ENCODE measurements at regions not wholly inside any gene's neighbourhood (a gene's known extent, or its start where the extent isn't known, plus 50 kb on each side); places are given as distances from the start of the nearest gene placed in this dataset.
"Not testable (repeated sequence)": the region's sequence is repeated elsewhere in the genome, so short reads cannot be mapped to it uniquely, and the experiment has no call there.

DNA sequence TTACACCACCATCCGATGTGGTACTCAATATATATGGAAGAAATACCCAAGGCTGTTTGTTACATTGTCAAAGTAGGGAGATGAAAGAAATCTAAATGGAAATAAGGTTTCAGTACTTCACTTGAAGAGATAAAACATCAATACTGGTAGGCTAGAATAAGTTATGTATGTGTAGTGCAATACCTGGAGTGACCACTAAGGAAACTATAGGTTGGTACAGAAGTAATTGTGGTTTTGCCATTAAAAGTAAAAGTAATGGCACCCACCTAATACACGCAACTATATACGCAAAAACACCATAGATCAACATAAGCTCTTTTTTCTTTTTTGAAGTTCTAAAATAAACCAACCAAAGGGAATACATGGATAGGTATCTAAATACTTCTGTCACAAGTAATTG is 143.2 kb upstream of the KYNU start:
- Histone ChIP-seq H3K27me3 (ENCODE audit: control insufficient read depth in 4 of 4, insufficient read depth in 4 of 4, low read length in 3 of 4) (no peaks in the 10 kb centered on the region), H3K4me1 (ENCODE audit: control insufficient read depth in 4 of 4, insufficient read depth in 4 of 4, low read length in 3 of 4) (no peaks in the 10 kb centered on the region), H3K9ac (ENCODE audit: low read depth in 1 of 2, low read length in 2 of 2) (no peak overlapping the region), H3K4me3 (ENCODE audit: low read depth in 1 of 3, low read length in 3 of 3) (no peak overlapping the region), H3K36me3 (ENCODE audit: control insufficient read depth in 4 of 4, insufficient read depth in 3 of 4, low read depth in 1 of 4, low read length in 3 of 4) (no peaks in the 10 kb centered on the region), H3K9me3 (ENCODE audit: control insufficient read depth in 4 of 4, low read length in 3 of 4) (no peaks in the 10 kb centered on the region), H3K27ac (ENCODE audit: low read depth in 1 of 2, low read length in 2 of 2) (no peak overlapping the region)
- TF ChIP-seq, protein P1, sequence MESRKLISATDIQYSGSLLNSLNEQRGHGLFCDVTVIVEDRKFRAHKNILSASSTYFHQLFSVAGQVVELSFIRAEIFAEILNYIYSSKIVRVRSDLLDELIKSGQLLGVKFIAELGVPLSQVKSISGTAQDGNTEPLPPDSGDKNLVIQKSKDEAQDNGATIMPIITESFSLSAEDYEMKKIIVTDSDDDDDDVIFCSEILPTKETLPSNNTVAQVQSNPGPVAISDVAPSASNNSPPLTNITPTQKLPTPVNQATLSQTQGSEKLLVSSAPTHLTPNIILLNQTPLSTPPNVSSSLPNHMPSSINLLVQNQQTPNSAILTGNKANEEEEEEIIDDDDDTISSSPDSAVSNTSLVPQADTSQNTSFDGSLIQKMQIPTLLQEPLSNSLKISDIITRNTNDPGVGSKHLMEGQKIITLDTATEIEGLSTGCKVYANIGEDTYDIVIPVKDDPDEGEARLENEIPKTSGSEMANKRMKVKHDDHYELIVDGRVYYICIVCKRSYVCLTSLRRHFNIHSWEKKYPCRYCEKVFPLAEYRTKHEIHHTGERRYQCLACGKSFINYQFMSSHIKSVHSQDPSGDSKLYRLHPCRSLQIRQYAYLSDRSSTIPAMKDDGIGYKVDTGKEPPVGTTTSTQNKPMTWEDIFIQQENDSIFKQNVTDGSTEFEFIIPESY (IDR thresholded peaks at IDR 0.05) = no peak
- no peak for TF ChIP-seq ATF3 (IDR thresholded peaks at IDR 0.05)
- TF ChIP-seq, protein P2, sequence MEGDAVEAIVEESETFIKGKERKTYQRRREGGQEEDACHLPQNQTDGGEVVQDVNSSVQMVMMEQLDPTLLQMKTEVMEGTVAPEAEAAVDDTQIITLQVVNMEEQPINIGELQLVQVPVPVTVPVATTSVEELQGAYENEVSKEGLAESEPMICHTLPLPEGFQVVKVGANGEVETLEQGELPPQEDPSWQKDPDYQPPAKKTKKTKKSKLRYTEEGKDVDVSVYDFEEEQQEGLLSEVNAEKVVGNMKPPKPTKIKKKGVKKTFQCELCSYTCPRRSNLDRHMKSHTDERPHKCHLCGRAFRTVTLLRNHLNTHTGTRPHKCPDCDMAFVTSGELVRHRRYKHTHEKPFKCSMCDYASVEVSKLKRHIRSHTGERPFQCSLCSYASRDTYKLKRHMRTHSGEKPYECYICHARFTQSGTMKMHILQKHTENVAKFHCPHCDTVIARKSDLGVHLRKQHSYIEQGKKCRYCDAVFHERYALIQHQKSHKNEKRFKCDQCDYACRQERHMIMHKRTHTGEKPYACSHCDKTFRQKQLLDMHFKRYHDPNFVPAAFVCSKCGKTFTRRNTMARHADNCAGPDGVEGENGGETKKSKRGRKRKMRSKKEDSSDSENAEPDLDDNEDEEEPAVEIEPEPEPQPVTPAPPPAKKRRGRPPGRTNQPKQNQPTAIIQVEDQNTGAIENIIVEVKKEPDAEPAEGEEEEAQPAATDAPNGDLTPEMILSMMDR (IDR thresholded peaks at IDR 0.05; ENCODE audit: low read depth, low read length, missing input control) = peak; percentile 4
- DNase-seq (ENCODE audit: low spot score) = no peak
- WGBS = 97% methylated on average over 3 of the region's 3 CpGs

DNA sequence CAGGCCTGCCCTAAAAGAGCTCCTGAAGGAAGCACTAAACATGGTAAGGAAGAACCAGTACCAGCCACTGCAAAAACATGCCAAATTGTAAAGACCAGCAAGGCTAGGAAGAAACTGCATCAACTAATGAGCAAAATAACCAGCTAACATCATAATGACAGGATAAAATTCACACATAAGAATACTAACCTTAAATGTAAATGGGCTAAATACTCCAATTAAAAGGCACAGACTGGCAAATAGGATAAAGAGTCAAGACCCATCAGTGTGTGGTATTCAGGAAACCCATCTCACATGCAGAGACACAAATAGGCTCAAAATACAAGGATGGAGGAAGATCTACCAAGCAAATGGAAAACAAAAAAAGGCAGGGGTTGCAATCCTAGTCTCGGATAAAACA is 147.7 kb upstream of the KYNU start:
- not testable (repeated sequence) for H3K9ac ChIP-seq (ENCODE audit: low read depth in 1 of 2, low read length in 2 of 2); H3K9me3 ChIP-seq (ENCODE audit: control insufficient read depth in 4 of 4, low read length in 3 of 4); H3K4me1 ChIP-seq (ENCODE audit: control insufficient read depth in 4 of 4, insufficient read depth in 4 of 4, low read length in 3 of 4); H3K27me3 ChIP-seq (ENCODE audit: control insufficient read depth in 4 of 4, insufficient read depth in 4 of 4, low read length in 3 of 4); H3K4me3 ChIP-seq (ENCODE audit: low read depth in 1 of 3, low read length in 3 of 3); H3K36me3 ChIP-seq (ENCODE audit: control insufficient read depth in 4 of 4, insufficient read depth in 3 of 4, low read depth in 1 of 4, low read length in 3 of 4); DNase-seq (ENCODE audit: low spot score); H3K27ac ChIP-seq (ENCODE audit: low read depth in 1 of 2, low read length in 2 of 2)
- 100% methylated on average over 1 of the region's 1 CpG for WGBS

GRCh38 chr2:142727821-142728478 is 149.5 kb upstream of the KYNU start:
- H3K4me3 ChIP-seq (ENCODE audit: low read depth in 1 of 3, low read length in 3 of 3); DNase-seq (ENCODE audit: low spot score); H3K27me3 ChIP-seq (ENCODE audit: control insufficient read depth in 4 of 4, insufficient read depth in 4 of 4, low read length in 3 of 4); H3K9me3 ChIP-seq (ENCODE audit: control insufficient read depth in 4 of 4, low read length in 3 of 4); H3K4me1 ChIP-seq (ENCODE audit: control insufficient read depth in 4 of 4, insufficient read depth in 4 of 4, low read length in 3 of 4); H3K9ac ChIP-seq (ENCODE audit: low read depth in 1 of 2, low read length in 2 of 2); H3K36me3 ChIP-seq (ENCODE audit: control insufficient read depth in 4 of 4, insufficient read depth in 3 of 4, low read depth in 1 of 4, low read length in 3 of 4); H3K27ac ChIP-seq (ENCODE audit: low read depth in 1 of 2, low read length in 2 of 2): not testable (repeated sequence)
- 89% methylated on average over 17 of the region's 17 CpGs for WGBS

DNA sequence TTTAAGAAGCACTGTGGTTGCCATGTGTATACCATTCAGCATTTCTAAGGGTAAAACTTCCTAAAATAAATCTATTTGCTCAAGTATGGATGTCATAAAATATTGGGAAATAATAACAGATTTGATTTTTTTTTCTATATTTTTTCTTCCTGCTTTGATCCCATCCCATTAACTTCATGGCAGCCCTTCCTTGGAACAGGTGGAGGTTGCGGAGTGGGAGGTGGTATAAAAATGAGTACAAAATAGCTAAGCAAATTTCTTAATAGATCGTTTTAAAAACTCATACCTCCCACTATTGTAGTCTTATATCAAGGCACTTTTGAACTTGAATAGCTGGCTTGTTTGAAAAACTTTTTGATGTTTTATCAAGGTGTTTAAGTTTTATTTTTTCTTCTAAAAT is 152.1 kb upstream of the KYNU start:
- DNase-seq (ENCODE audit: low spot score) = no peak
- Histone ChIP-seq H3K4me1 (ENCODE audit: control insufficient read depth in 4 of 4, insufficient read depth in 4 of 4, low read length in 3 of 4) (no peaks in the 10 kb centered on the region), H3K36me3 (ENCODE audit: control insufficient read depth in 4 of 4, insufficient read depth in 3 of 4, low read depth in 1 of 4, low read length in 3 of 4) (no peaks in the 10 kb centered on the region), H3K9me3 (ENCODE audit: control insufficient read depth in 4 of 4, low read length in 3 of 4) (no peaks in the 10 kb centered on the region), H3K27ac (ENCODE audit: low read depth in 1 of 2, low read length in 2 of 2) (no peak overlapping the region), H3K4me3 (ENCODE audit: low read depth in 1 of 3, low read length in 3 of 3) (no peak overlapping the region), H3K9ac (ENCODE audit: low read depth in 1 of 2, low read length in 2 of 2) (no peak overlapping the region), H3K27me3 (ENCODE audit: control insufficient read depth in 4 of 4, insufficient read depth in 4 of 4, low read length in 3 of 4) (no peaks in the 10 kb centered on the region)
- 91% methylated on average over 2 of the region's 2 CpGs for WGBS
- no peak for TF ChIP-seq FOXA1 (IDR thresholded peaks at IDR 0.05)
- TF ChIP-seq HNF4G (IDR thresholded peaks at IDR 0.05) = no peak
- no peak for TF ChIP-seq FOXA2 (IDR thresholded peaks at IDR 0.05)
- no peak for TF ChIP-seq SP1 (IDR thresholded peaks at IDR 0.05)
- no peak for TF ChIP-seq RXRA (IDR thresholded peaks at IDR 0.05)
- no peak for TF ChIP-seq ATF3 (IDR thresholded peaks at IDR 0.05)
- no peak for TF ChIP-seq RAD21 (IDR thresholded peaks at IDR 0.05)
- no peak for TF ChIP-seq YY1 (IDR thresholded peaks at IDR 0.05)
- TF ChIP-seq TAF1 (conservative IDR thresholded peaks at IDR 0.05) = no peak
- TF ChIP-seq GABPA (IDR thresholded peaks at IDR 0.05 in 1 of 2, conservative IDR thresholded peaks at IDR 0.05 in 1 of 2) = no peak
- TF ChIP-seq HNF4A (conservative IDR thresholded peaks at IDR 0.05) = no peak
- TF ChIP-seq, protein P1 (IDR thresholded peaks at IDR 0.05) = no peak
- TF ChIP-seq EGR1 (IDR thresholded peaks at IDR 0.05; ENCODE audit: low read depth in 2 of 2) = no peak
- TF ChIP-seq MAX (IDR thresholded peaks at IDR 0.05) = no peak
